ENCODE measurements at regions not wholly inside any gene's neighbourhood (a gene's known extent, or its start where the extent isn't known, plus 50 kb on each side); places are given as distances from the start of the nearest gene placed in this dataset.

- H3K4me1 ChIP-seq (ENCODE audit: control insufficient read depth, insufficient read depth, low read length) = no peaks in the 10 kb centered on the region
- H3K9me3 ChIP-seq (ENCODE audit: control insufficient read depth, insufficient read depth, low read length) = no peaks in the 10 kb centered on the region
- no peak overlapping the region for H3K27ac ChIP-seq (ENCODE audit: low read depth, low read length)
- H3K36me3 ChIP-seq (ENCODE audit: control insufficient read depth, insufficient read depth, low read length) = no peaks in the 10 kb centered on the region
- H3K4me3 ChIP-seq (ENCODE audit: low read depth, low read length) = no peak overlapping the region
- WGBS (ENCODE audit: insufficient coverage) = 47% methylated on average over 2 of the region's 5 CpGs
- DNase-seq (ENCODE audit: low read depth in 4 of 6, low spot score in 6 of 6) = no peak
- no peaks in the 10 kb centered on the region for H3K27me3 ChIP-seq (ENCODE audit: control insufficient read depth, insufficient read depth, low read length)
These were observed 184.1 kb downstream of the INSIG2 start for GRCh38 chr2:118272391-118272790.

DNA sequence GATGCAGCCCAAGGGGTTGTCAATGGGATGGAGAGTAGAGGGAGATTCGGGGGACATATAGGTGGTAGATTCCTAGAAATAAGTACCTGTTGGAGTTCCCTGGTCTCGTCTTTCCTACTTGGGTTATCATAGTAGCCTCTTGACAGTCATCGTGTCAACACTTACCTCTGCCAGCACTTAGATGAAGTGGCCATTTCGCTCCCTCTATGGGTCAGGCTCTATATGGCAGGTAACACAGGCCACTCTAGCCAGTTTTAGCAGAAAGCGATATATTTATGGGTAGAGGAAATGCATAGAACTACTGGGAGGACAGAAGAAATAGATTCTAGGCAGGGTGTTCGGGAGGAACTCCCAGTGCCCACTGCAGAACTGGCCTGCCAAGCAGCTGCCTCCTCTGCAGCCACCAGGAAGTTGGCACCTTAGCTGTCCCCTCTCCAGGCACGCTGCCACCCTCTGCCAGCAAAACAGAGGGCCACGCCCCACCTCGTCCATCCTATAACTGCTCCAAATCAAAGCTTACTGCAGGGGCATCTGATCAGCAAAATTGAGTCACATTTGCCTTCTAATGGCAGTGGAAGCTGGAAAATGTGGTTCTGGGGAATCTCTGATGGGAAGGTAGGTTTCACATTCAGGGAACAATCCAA, 181.3 kb downstream of the INSIG2 start:
- 94% methylated on average over 6 of the region's 9 CpGs for WGBS (ENCODE audit: insufficient coverage)
- Histone ChIP-seq H3K27ac (ENCODE audit: low read depth, low read length) (no peak overlapping the region), H3K27me3 (ENCODE audit: control insufficient read depth, insufficient read depth, low read length) (no peaks in the 10 kb centered on the region), H3K36me3 (ENCODE audit: control insufficient read depth, insufficient read depth, low read length) (no peaks in the 10 kb centered on the region), H3K4me1 (ENCODE audit: control insufficient read depth, insufficient read depth, low read length) (no peaks in the 10 kb centered on the region), H3K9me3 (ENCODE audit: control insufficient read depth, insufficient read depth, low read length) (no peaks in the 10 kb centered on the region), H3K4me3 (ENCODE audit: low read depth, low read length) (no peak overlapping the region)
- DNase-seq (ENCODE audit: low read depth in 4 of 6, low spot score in 6 of 6) = no peak

GRCh38 chr2:118268268-118268667, 180.0 kb downstream of the INSIG2 start:
- Histone ChIP-seq H3K4me3 (ENCODE audit: low read depth, low read length) (no peak overlapping the region), H3K27me3 (ENCODE audit: control insufficient read depth, insufficient read depth, low read length) (no peaks in the 10 kb centered on the region), H3K36me3 (ENCODE audit: control insufficient read depth, insufficient read depth, low read length) (no peaks in the 10 kb centered on the region), H3K9me3 (ENCODE audit: control insufficient read depth, insufficient read depth, low read length) (no peaks in the 10 kb centered on the region), H3K4me1 (ENCODE audit: control insufficient read depth, insufficient read depth, low read length) (no peaks in the 10 kb centered on the region), H3K27ac (ENCODE audit: low read depth, low read length) (no peak overlapping the region)
- no peak for DNase-seq (ENCODE audit: low read depth in 4 of 6, low spot score in 6 of 6)
- no CpG with 5 or more reads among the region's 5 CpGs for WGBS (ENCODE audit: insufficient coverage)

- H3K4me1 ChIP-seq (ENCODE audit: control insufficient read depth, insufficient read depth, low read length) = no peaks in the 10 kb centered on the region
- no peaks in the 10 kb centered on the region for H3K9me3 ChIP-seq (ENCODE audit: control insufficient read depth, insufficient read depth, low read length)
- 86% methylated on average over 2 of the region's 3 CpGs for WGBS (ENCODE audit: insufficient coverage)
- no peak overlapping the region for H3K4me3 ChIP-seq (ENCODE audit: low read depth, low read length)
- H3K27ac ChIP-seq (ENCODE audit: low read depth, low read length) = no peak overlapping the region
- no peaks in the 10 kb centered on the region for H3K27me3 ChIP-seq (ENCODE audit: control insufficient read depth, insufficient read depth, low read length)
- peak in 1 of 6 donors; percentile 62 for DNase-seq (ENCODE audit: low read depth in 4 of 6, low spot score in 6 of 6)
- no peaks in the 10 kb centered on the region for H3K36me3 ChIP-seq (ENCODE audit: control insufficient read depth, insufficient read depth, low read length)
These were observed 177.7 kb downstream of the INSIG2 start for GRCh38 chr2:118265873-118266455.

- no peaks in the 10 kb centered on the region for H3K36me3 ChIP-seq (ENCODE audit: control insufficient read depth, insufficient read depth, low read length)
- 80% methylated on average over 1 of the region's 7 CpGs for WGBS (ENCODE audit: insufficient coverage)
These were observed 176.1 kb downstream of the INSIG2 start for GRCh38 chr2:118264232-118264990.

DNA sequence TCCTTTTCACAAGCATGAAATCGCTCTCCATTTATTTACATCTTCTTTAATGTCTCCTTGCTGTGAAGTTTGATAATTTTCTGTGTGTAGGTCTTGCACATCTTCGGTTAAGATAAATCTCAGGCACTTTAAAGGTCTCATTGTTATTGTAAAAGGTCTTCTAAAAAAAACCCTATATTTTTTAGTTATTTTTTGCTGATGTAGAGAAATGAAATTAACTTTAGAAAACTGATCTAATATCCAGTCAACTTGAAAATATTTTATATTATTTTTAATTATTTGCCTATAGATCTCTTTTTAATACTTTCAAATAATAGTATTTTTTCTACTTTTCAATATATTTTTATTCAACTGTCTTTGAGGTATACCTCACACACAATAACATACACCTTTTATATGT, 169.4 kb downstream of the INSIG2 start:
- H3K4me3 ChIP-seq (ENCODE audit: low read depth, low read length) = no peak overlapping the region
- H3K4me1 ChIP-seq (ENCODE audit: control insufficient read depth, insufficient read depth, low read length) = no peaks in the 10 kb centered on the region
- no peaks in the 10 kb centered on the region for H3K36me3 ChIP-seq (ENCODE audit: control insufficient read depth, insufficient read depth, low read length)
- H3K27ac ChIP-seq (ENCODE audit: low read depth, low read length) = no peak overlapping the region
- no CpG with 5 or more reads among the region's 2 CpGs for WGBS (ENCODE audit: insufficient coverage)
- peaks cover 2% of the 10 kb centered on the region for H3K9me3 ChIP-seq (ENCODE audit: control insufficient read depth, insufficient read depth, low read length)
- DNase-seq (ENCODE audit: low read depth in 4 of 6, low spot score in 6 of 6) = no peak
- H3K27me3 ChIP-seq (ENCODE audit: control insufficient read depth, insufficient read depth, low read length) = no peaks in the 10 kb centered on the region

More at GRCh38 chr2:118264232-118264990, 176.1 kb downstream of the INSIG2 start:
- Histone ChIP-seq H3K27ac (ENCODE audit: low read depth, low read length) (no peak overlapping the region), H3K9me3 (ENCODE audit: control insufficient read depth, insufficient read depth, low read length) (peaks cover 2% of the 10 kb centered on the region), H3K4me3 (ENCODE audit: low read depth, low read length) (no peak overlapping the region), H3K4me1 (ENCODE audit: control insufficient read depth, insufficient read depth, low read length) (no peaks in the 10 kb centered on the region), H3K27me3 (ENCODE audit: control insufficient read depth, insufficient read depth, low read length) (no peaks in the 10 kb centered on the region)
- DNase-seq (ENCODE audit: low read depth in 4 of 6, low spot score in 6 of 6) = no peak

DNA sequence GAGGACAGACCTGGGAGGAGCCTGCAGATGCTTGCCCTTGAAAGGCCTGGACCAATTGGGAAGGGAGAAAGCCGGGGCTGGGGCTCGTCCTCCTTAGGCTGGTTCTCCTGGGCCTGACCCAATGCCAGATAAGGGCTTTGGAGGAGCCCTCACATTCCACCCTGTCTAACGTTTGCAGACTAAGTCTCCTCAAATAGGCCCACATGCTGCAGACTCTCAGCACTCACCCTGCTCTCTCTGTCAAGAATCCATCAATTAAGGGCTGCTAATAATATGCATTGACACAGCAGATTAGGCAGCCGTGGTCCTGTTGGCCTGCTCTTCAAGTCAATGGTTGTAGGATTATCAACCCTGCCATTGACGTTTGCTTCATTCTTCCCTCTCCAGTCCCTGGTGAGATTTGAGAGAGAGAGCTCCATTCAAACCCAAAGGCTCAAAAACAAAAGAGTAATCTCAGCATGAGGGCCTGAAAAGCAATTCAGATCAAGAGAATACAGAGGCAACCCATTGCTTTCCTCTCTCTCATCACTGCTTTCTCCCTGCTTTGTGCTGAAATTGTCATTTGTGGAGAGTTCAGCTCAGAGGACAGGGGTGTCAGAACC, 167.6 kb downstream of the INSIG2 start:
- Histone ChIP-seq H3K27me3 (ENCODE audit: control insufficient read depth, insufficient read depth, low read length) (no peaks in the 10 kb centered on the region), H3K27ac (ENCODE audit: low read depth, low read length) (no peak overlapping the region), H3K4me3 (ENCODE audit: low read depth, low read length) (no peak overlapping the region), H3K4me1 (ENCODE audit: control insufficient read depth, insufficient read depth, low read length) (no peaks in the 10 kb centered on the region), H3K9me3 (ENCODE audit: control insufficient read depth, insufficient read depth, low read length) (peaks cover 2% of the 10 kb centered on the region), H3K36me3 (ENCODE audit: control insufficient read depth, insufficient read depth, low read length) (no peaks in the 10 kb centered on the region)
- WGBS (ENCODE audit: insufficient coverage) = 43% methylated on average over 3 of the region's 5 CpGs
- no peak for DNase-seq (ENCODE audit: low read depth in 4 of 6, low spot score in 6 of 6)

GRCh38 chr2:118255301-118255700, 167.0 kb downstream of the INSIG2 start:
- no peak for DNase-seq (ENCODE audit: low read depth in 4 of 6, low spot score in 6 of 6)
- no peaks in the 10 kb centered on the region for H3K27me3 ChIP-seq (ENCODE audit: control insufficient read depth, insufficient read depth, low read length)
- H3K9me3 ChIP-seq (ENCODE audit: control insufficient read depth, insufficient read depth, low read length) = no peaks in the 10 kb centered on the region
- H3K36me3 ChIP-seq (ENCODE audit: control insufficient read depth, insufficient read depth, low read length) = no peaks in the 10 kb centered on the region
- H3K27ac ChIP-seq (ENCODE audit: low read depth, low read length) = no peak overlapping the region
- no peaks in the 10 kb centered on the region for H3K4me1 ChIP-seq (ENCODE audit: control insufficient read depth, insufficient read depth, low read length)
- no peak overlapping the region for H3K4me3 ChIP-seq (ENCODE audit: low read depth, low read length)
- WGBS (ENCODE audit: insufficient coverage) = 50% methylated on average over 1 of the region's 2 CpGs

GRCh38 chr2:118254116-118254515, 165.8 kb downstream of the INSIG2 start:
- Histone ChIP-seq H3K9me3 (ENCODE audit: control insufficient read depth, insufficient read depth, low read length) (no peaks in the 10 kb centered on the region), H3K27me3 (ENCODE audit: control insufficient read depth, insufficient read depth, low read length) (no peaks in the 10 kb centered on the region), H3K4me3 (ENCODE audit: low read depth, low read length) (no peak overlapping the region), H3K4me1 (ENCODE audit: control insufficient read depth, insufficient read depth, low read length) (no peaks in the 10 kb centered on the region), H3K36me3 (ENCODE audit: control insufficient read depth, insufficient read depth, low read length) (no peaks in the 10 kb centered on the region), H3K27ac (ENCODE audit: low read depth, low read length) (no peak overlapping the region)
- no peak for DNase-seq (ENCODE audit: low read depth in 4 of 6, low spot score in 6 of 6)
- 83% methylated on average over 1 of the region's 2 CpGs for WGBS (ENCODE audit: insufficient coverage)
